HG02981 (cell line): ENCODE measurements at regions not wholly inside any gene's neighbourhood (a gene's known extent, or its start where the extent isn't known, plus 50 kb on each side); places are given as distances from the start of the nearest gene placed in this dataset.
"Not testable (repeated sequence)": the region's sequence is repeated elsewhere in the genome, so short reads cannot be mapped to it uniquely, and the experiment has no call there.

ENCODE experiments used
- ATAC-seq: cut with Tn5 transposase; IDR thresholded peaks from one replicate; pipeline ENCODE4 v1.9.1; 2021; ENCODE audit warnings: mild to moderate bottlenecking, moderate library complexity; ENCODE audit not compliant: unreplicated experiment

- ATAC-seq = no peak
Measured at GRCh38 chr18:66900837-66901236, 296.9 kb upstream of the CDH19 start.

GRCh38 chr18:66895631-66896030, 291.7 kb upstream of the CDH19 start:
- no peak for ATAC-seq

GRCh38 chr18:66894851-66895250, 291.0 kb upstream of the CDH19 start:
- ATAC-seq = no peak

GRCh38 chr18:66892388-66892787, 288.5 kb upstream of the CDH19 start:
- not testable (repeated sequence) for ATAC-seq

- ATAC-seq = no peak
Measured at GRCh38 chr18:66874812-66875474, 271.1 kb upstream of the CDH19 start.

GRCh38 chr18:66874375-66874774, 270.5 kb upstream of the CDH19 start:
- no peak for ATAC-seq

- no peak for ATAC-seq
Measured at GRCh38 chr18:66873899-66874298, 270.0 kb upstream of the CDH19 start.

GRCh38 chr18:66872277-66872676, 268.4 kb upstream of the CDH19 start:
- no peak for ATAC-seq

- no peak for ATAC-seq
Measured at GRCh38 chr18:66867653-66868052, 263.8 kb upstream of the CDH19 start.

GRCh38 chr18:66866427-66866940, 262.6 kb upstream of the CDH19 start:
- ATAC-seq = not testable (repeated sequence)

- ATAC-seq = no peak
Measured at GRCh38 chr18:66838340-66838987, 234.6 kb upstream of the CDH19 start.

GRCh38 chr18:66833646-66834045, 229.8 kb upstream of the CDH19 start:
- ATAC-seq = no peak

GRCh38 chr18:66826211-66826610, 222.3 kb upstream of the CDH19 start:
- no peak for ATAC-seq

GRCh38 chr18:66825347-66825746, 221.5 kb upstream of the CDH19 start:
- ATAC-seq = no peak

- ATAC-seq = peak; percentile 61
Measured at GRCh38 chr18:66819235-66819634, 215.3 kb upstream of the CDH19 start.

- no peak for ATAC-seq
Measured at GRCh38 chr18:66813138-66813537, 209.2 kb upstream of the CDH19 start.

- ATAC-seq = no peak
Measured at GRCh38 chr18:66795051-66795450, 191.2 kb upstream of the CDH19 start.

GRCh38 chr18:66792466-66792865, 188.6 kb upstream of the CDH19 start:
- ATAC-seq = no peak

- ATAC-seq = no peak
Measured at GRCh38 chr18:66780609-66781008, 176.7 kb upstream of the CDH19 start.

GRCh38 chr18:66778048-66778447, 174.2 kb upstream of the CDH19 start:
- ATAC-seq = no peak

- ATAC-seq = no peak
Measured at GRCh38 chr18:66769375-66769774, 165.5 kb upstream of the CDH19 start.

GRCh38 chr18:66764230-66764629, 160.3 kb upstream of the CDH19 start:
- ATAC-seq = no peak
